IMR-90 (cell line): ENCODE measurements at regions not wholly inside any gene's neighbourhood (a gene's known extent, or its start where the extent isn't known, plus 50 kb on each side); places are given as distances from the start of the nearest gene placed in this dataset.

ENCODE experiments used
- ATAC-seq: fragments of 200-7000 bp; cut with Tn5 transposase; 2 replicates; pipeline ENCODE4 v1.9.1; 2020; ENCODE audit warnings: low read depth, mild to moderate bottlenecking, moderate library complexity
- BruUV-seq: library from RNA; stranded (reverse); fragments of 400-500 nt; replicated peaks from 2 replicates; lab custom pipeline; 2021; lab: Mats Ljungman, UMichigan
- CTCF ChIA-PET: fragments of 300-600 bp; formaldehyde crosslinking; extraction: SDS; loops from one replicate; lab custom pipeline; 2021; ENCODE audit warnings: antibody characterized with exemption; lab: Yijun Ruan, JAX
- POLR2A ChIA-PET: fragments of 300-600 bp; sonication (Branson Sonifier 250); formaldehyde crosslinking; loops from one replicate; lab custom pipeline; 2022; ENCODE audit warnings: antibody characterized with exemption; ENCODE audit not compliant: unreplicated experiment; lab: Charles Lee
- DNase-seq: peaks from one replicate; pipeline ENCODE4 v3.0.0; 2013
- H2AFZ ChIP-seq: replicated peaks from 2 replicates; pipeline ENCODE3; 2013; ENCODE audit warnings: low read length, mild to moderate bottlenecking; ENCODE audit not compliant: poor library complexity
- H2AK5ac ChIP-seq: 2 replicates; pipeline ENCODE4 v1.6.1; 2013; ENCODE audit warnings: low read depth, low read length, inconsistent platforms
- H2AK9ac ChIP-seq: replicated peaks from 2 replicates; pipeline ENCODE3; 2013; ENCODE audit warnings: mild to moderate bottlenecking, low read depth, low read length, moderate library complexity; ENCODE audit not compliant: poor library complexity
- H2BK120ac ChIP-seq: 2 replicates; pipeline ENCODE4 v1.6.1; 2013; ENCODE audit warnings: low read depth, low read length, inconsistent platforms
- H2BK15ac ChIP-seq: 3 replicates; pipeline ENCODE4 v1.6.1; 2013; ENCODE audit warnings: low read depth, low read length, inconsistent platforms
- H2BK20ac ChIP-seq: 2 replicates; pipeline ENCODE4 v1.6.1; 2013; ENCODE audit warnings: low read depth, mild to moderate bottlenecking, inconsistent platforms, low read length, moderate library complexity
- H2BK5ac ChIP-seq: 2 replicates; pipeline ENCODE4 v1.6.1; 2013; ENCODE audit warnings: mild to moderate bottlenecking, low read depth, low read length, inconsistent platforms; ENCODE audit not compliant: poor library complexity, severe bottlenecking
- H3K14ac ChIP-seq: replicated peaks from 2 replicates; pipeline ENCODE4 v1.6.1; 2013; ENCODE audit warnings: low read depth, low read length, inconsistent platforms
- H3K18ac ChIP-seq: 2 replicates; pipeline ENCODE4 v1.6.1; 2013; ENCODE audit warnings: low read depth, low read length, control low read depth
- H3K23ac ChIP-seq: 2 replicates; pipeline ENCODE4 v1.6.1; 2013; ENCODE audit warnings: low read depth, low read length, inconsistent platforms
- H3K27ac ChIP-seq: 2 replicates; pipeline ENCODE4 v1.5.1; 2013; ENCODE audit warnings: mild to moderate bottlenecking, control low read depth, low read length; ENCODE audit not compliant: insufficient read depth
- H3K27me3 ChIP-seq: 2 replicates; pipeline ENCODE4 v1.6.1; 2013; ENCODE audit warnings: low read length; ENCODE audit not compliant: control insufficient read depth, insufficient read depth
- H3K36me3 ChIP-seq: 2 replicates; pipeline ENCODE4 v1.6.1; 2013; ENCODE audit warnings: low read length, mixed read lengths; ENCODE audit not compliant: control insufficient read depth, insufficient read depth
- H3K4ac ChIP-seq: 2 replicates; pipeline ENCODE4 v1.6.1; 2013; ENCODE audit warnings: low read depth, low read length, inconsistent platforms
- H3K4me1 ChIP-seq: 2 replicates; pipeline ENCODE4 v1.6.1; 2013; ENCODE audit warnings: low read length, mixed read lengths; ENCODE audit not compliant: control insufficient read depth, insufficient read depth
- H3K4me2 ChIP-seq: 2 replicates; pipeline ENCODE4 v1.6.1; 2013; ENCODE audit warnings: low read depth, mild to moderate bottlenecking, control low read depth, low read length, moderate library complexity
- H3K4me3 ChIP-seq: 2 replicates; pipeline ENCODE4 v1.5.1; 2013; ENCODE audit warnings: low read depth, mild to moderate bottlenecking, control low read depth, low read length, moderate library complexity; ENCODE audit not compliant: insufficient read depth
- H3K56ac ChIP-seq: 2 replicates; pipeline ENCODE4 v1.6.1; 2013; ENCODE audit warnings: low read length, inconsistent platforms; ENCODE audit not compliant: insufficient read depth; ENCODE audit errors: extremely low read depth
- H3K79me1 ChIP-seq, 2 experiments: 2 replicates each; pipeline ENCODE4 v1.6.1; 2013; ENCODE audit warnings: low read length in 2 of 2, inconsistent platforms in 1 of 2, low read depth in 1 of 2
- H3K9ac ChIP-seq: 2 replicates; pipeline ENCODE4 v1.6.1; 2013; ENCODE audit warnings: low read depth, low read length, control low read depth
- H3K9me1 ChIP-seq: 2 replicates; pipeline ENCODE4 v1.6.1; 2013; ENCODE audit warnings: low read length, inconsistent platforms; ENCODE audit not compliant: insufficient read depth
- H3K9me3 ChIP-seq: 2 replicates; pipeline ENCODE4 v1.6.1; 2013; ENCODE audit warnings: low read length; ENCODE audit not compliant: control insufficient read depth, insufficient read depth
- H4K20me1 ChIP-seq: 2 replicates; pipeline ENCODE4 v1.6.1; 2013; ENCODE audit warnings: low read length, inconsistent platforms; ENCODE audit not compliant: insufficient read depth
- H4K5ac ChIP-seq: 2 replicates; pipeline ENCODE4 v1.6.1; 2013; ENCODE audit warnings: mild to moderate bottlenecking, low read depth, low read length, control low read depth
- H4K8ac ChIP-seq, 2 experiments: 2 replicates each; pipeline ENCODE4 v1.6.1; 2013; ENCODE audit warnings: low read depth in 2 of 2, low read length in 2 of 2, control low read depth in 1 of 2, inconsistent platforms in 1 of 2
- H4K91ac ChIP-seq: 2 replicates; pipeline ENCODE4 v1.6.1; 2013; ENCODE audit warnings: low read depth, low read length, inconsistent platforms; ENCODE audit not compliant: insufficient read depth
- CEBPB ChIP-seq: IDR thresholded peaks from 2 replicates; pipeline ENCODE4 v1.6.1; 2012; ENCODE audit warnings: low read depth, low read length, improper control_type of control experiment
- CHD1 ChIP-seq: IDR thresholded peaks from 2 replicates; pipeline ENCODE4 v1.6.1; 2012; ENCODE audit warnings: low read depth, low read length, improper control_type of control experiment
- RAD21 ChIP-seq: IDR thresholded peaks from 2 replicates; pipeline ENCODE4 v1.6.1; 2012; ENCODE audit warnings: low read length, improper control_type of control experiment
- RCOR1 ChIP-seq: IDR thresholded peaks from 2 replicates; pipeline ENCODE4 v1.6.1; 2012; ENCODE audit warnings: mild to moderate bottlenecking, low read length, improper control_type of control experiment; ENCODE audit not compliant: insufficient replicate concordance
- WGBS, 2 experiments: methylation state at CpG; one replicate each; pipeline versions ENCODE4 v1.1.5 to v1.1.7; 2013; ENCODE audit warnings: missing lambda C conversion rate in 2 of 2; ENCODE audit not compliant: insufficient read length in 1 of 2; ENCODE audit errors: extremely low coverage in 2 of 2; 5-methylcytosine and 5-hydroxymethylcytosine counted together
- dilution Hi-C: fragments of 300-500 bp; cut with HindIII; formaldehyde crosslinking; loops from one replicate; pipeline ENCODE4 v1.14.3; 2018; ENCODE audit warnings: low sequenced_read_pairs; ENCODE audit not compliant: unreplicated experiment
- in situ Hi-C: fragments of 300-500 bp; cut with MboI; formaldehyde crosslinking; loops from 3 replicates; pipeline ENCODE4 v1.14.3; 2019; ENCODE audit warnings: low sequenced_read_pairs, inconsistent platforms, mixed read lengths
- intact Hi-C: fragments of 100-400 bp; cut with micrococcal nuclease; formaldehyde crosslinking; loops from 2 replicates; pipeline ENCODE4 v1.10.0; 2022
- TF ChIP-seq, protein P1 (sequence below): conservative IDR thresholded peaks from 2 replicates; pipeline ENCODE4 v1.5.1; 2012; ENCODE audit warnings: mild to moderate bottlenecking, low read depth, low read length, improper control_type of control experiment

GRCh38 chr20:19849341-19850197, 91.5 kb downstream of the RIN2 start (continued):
- TF ChIP-seq, protein P1, sequence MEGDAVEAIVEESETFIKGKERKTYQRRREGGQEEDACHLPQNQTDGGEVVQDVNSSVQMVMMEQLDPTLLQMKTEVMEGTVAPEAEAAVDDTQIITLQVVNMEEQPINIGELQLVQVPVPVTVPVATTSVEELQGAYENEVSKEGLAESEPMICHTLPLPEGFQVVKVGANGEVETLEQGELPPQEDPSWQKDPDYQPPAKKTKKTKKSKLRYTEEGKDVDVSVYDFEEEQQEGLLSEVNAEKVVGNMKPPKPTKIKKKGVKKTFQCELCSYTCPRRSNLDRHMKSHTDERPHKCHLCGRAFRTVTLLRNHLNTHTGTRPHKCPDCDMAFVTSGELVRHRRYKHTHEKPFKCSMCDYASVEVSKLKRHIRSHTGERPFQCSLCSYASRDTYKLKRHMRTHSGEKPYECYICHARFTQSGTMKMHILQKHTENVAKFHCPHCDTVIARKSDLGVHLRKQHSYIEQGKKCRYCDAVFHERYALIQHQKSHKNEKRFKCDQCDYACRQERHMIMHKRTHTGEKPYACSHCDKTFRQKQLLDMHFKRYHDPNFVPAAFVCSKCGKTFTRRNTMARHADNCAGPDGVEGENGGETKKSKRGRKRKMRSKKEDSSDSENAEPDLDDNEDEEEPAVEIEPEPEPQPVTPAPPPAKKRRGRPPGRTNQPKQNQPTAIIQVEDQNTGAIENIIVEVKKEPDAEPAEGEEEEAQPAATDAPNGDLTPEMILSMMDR: no peak
- no peak for TF ChIP-seq CHD1

DNA sequence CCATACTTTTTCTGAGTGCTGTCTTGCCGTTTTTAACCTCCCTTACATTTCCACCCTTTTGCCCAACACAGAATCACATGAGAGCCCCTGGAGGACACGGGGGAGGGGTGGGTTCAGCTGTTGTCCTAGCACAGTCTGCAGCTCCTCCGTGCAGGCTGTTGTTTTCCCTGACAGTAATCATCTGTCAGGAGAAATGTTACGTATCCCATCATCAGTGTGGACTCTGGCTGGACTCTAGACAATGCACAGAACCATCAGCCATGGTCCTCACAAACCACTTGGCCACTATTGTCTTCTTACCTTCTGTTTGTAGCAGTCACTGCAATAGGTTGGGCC, 92.1 kb downstream of the RIN2 start:
- Histone ChIP-seq H3K27me3 (no peaks in the 10 kb centered on the region), H4K20me1 (no peaks in the 10 kb centered on the region), H2AK9ac (no peak overlapping the region), H3K4me1 (peaks cover 8% of the 10 kb centered on the region), H3K9ac (no peak overlapping the region), H3K18ac (peak overlapping the region; percentile 24; the same call in 1 of the 2 replicates), H2BK5ac (no peak overlapping the region), H3K23ac (peak overlapping the region; percentile 54), H2AFZ (no peak overlapping the region), H2BK15ac (no peak overlapping the region; the same call in 2 of the 3 replicates), H2BK20ac (no peak overlapping the region), H2AK5ac (peak overlapping the region; percentile 65; the same call in 1 of the 2 replicates), H3K4me2 (no peak overlapping the region), H3K79me1 (peaks cover 0 to 2% of the 10 kb centered on the region in 2 experiments; a peak in 1 of 4 replicates), H3K27ac (no peak overlapping the region), H4K8ac (peak overlapping the region; percentile 13 to 59; a peak in 1 of 4 replicates), H3K9me1 (0 out of 2 replicates have a peak, but pooled peaks cover 4% of the 10 kb centered on the region), H4K5ac (peak overlapping the region; percentile 3), H3K14ac (peak overlapping the region; percentile 82), H3K36me3 (no peaks in the 10 kb centered on the region), H3K56ac (no peak overlapping the region), H2BK120ac (peak overlapping the region; percentile 57; the same call in 1 of the 2 replicates), H3K4me3 (no peak overlapping the region), H3K4ac (peak overlapping the region; percentile 34; the same call in 1 of the 2 replicates), H4K91ac (no peak overlapping the region), H3K9me3 (no peaks in the 10 kb centered on the region)
- intact Hi-C loops: no loop called here
- dilution Hi-C loops: no loop called here
- POLR2A ChIA-PET: no interaction called here
- WGBS, 2 experiments: no CpG with 5 or more reads among the region's 4 CpGs
- BruUV-seq: no TSS peak
- in situ Hi-C loops: no loop called here
- DNase-seq (no peak), ATAC-seq (peak; percentile 53)
- TF ChIP-seq CEBPB (no peak), RCOR1 (no peak), RAD21 (no peak)
- CTCF ChIA-PET: interaction anchor here (1.5 kb wide), 1 partner anchor 17 kb away, joined by 3 read pairs; no protein-coding TSS in a partner anchor
